Neuronal stem cell (in vitro differentiated cells): ENCODE measurements at regions not wholly inside any gene's neighbourhood (a gene's known extent, or its start where the extent isn't known, plus 50 kb on each side); places are given as distances from the start of the nearest gene placed in this dataset.

Experiments used
- DNase-seq: peaks from one replicate; pipeline ENCODE4 v3.0.0-alpha.2; 2013; ENCODE audit warnings: low spot score
- H2AFZ ChIP-seq: one replicate; pipeline ENCODE4 v1.6.1; 2013; ENCODE audit warnings: mild to moderate bottlenecking, low read length, inconsistent platforms
- H2AK5ac ChIP-seq: 2 replicates; pipeline ENCODE4 v1.6.1; 2013; ENCODE audit warnings: low read depth, mild to moderate bottlenecking, inconsistent platforms, low read length, moderate library complexity, mixed read lengths
- H2BK120ac ChIP-seq: 2 replicates; pipeline ENCODE4 v1.6.1; 2013; ENCODE audit warnings: low read depth, mild to moderate bottlenecking, inconsistent platforms, low read length, moderate library complexity, mixed read lengths
- H2BK12ac ChIP-seq: one replicate; pipeline ENCODE4 v1.6.1; 2013; ENCODE audit warnings: low read length, inconsistent platforms
- H2BK15ac ChIP-seq: 2 replicates; pipeline ENCODE4 v1.6.1; 2013; ENCODE audit warnings: mild to moderate bottlenecking, low read length, inconsistent platforms, mixed read lengths
- H2BK5ac ChIP-seq: one replicate; pipeline ENCODE4 v1.6.1; 2013; ENCODE audit warnings: inconsistent platforms, mild to moderate bottlenecking, low read length, moderate library complexity
- H3K14ac ChIP-seq: one replicate; pipeline ENCODE4 v1.6.1; 2013; ENCODE audit warnings: low read length, inconsistent platforms
- H3K18ac ChIP-seq: 2 replicates; pipeline ENCODE4 v1.6.1; 2013; ENCODE audit warnings: low read length, inconsistent platforms
- H3K23ac ChIP-seq: 2 replicates; pipeline ENCODE4 v1.6.1; 2013; ENCODE audit warnings: low read depth, mild to moderate bottlenecking, mixed read lengths, low read length, inconsistent platforms; ENCODE audit not compliant: poor library complexity
- H3K27ac ChIP-seq: replicated peaks from 3 replicates; pipeline ENCODE4 v1.5.1; 2013; ENCODE audit warnings: low read length, inconsistent platforms
- H3K27me3 ChIP-seq, 3 experiments: 2 replicates each; pipeline ENCODE4 v1.6.1; 2013; ENCODE audit warnings: low read length in 3 of 3, mild to moderate bottlenecking in 2 of 3, inconsistent platforms in 1 of 3, low read depth in 1 of 3, mixed read lengths in 1 of 3, moderate library complexity in 1 of 3; ENCODE audit not compliant: control insufficient read depth in 3 of 3, insufficient read depth in 3 of 3
- H3K36me3 ChIP-seq, 2 donors: replicated peaks in 1 of 2; 2 replicates each; pipeline ENCODE4 v1.6.1; 2013; ENCODE audit warnings: low read length in 2 of 2; ENCODE audit not compliant: control insufficient read depth in 2 of 2, insufficient read depth in 2 of 2
- H3K4ac ChIP-seq: 2 replicates; pipeline ENCODE4 v1.6.1; 2013; ENCODE audit warnings: inconsistent platforms, mild to moderate bottlenecking, low read length, moderate library complexity
- H3K4me1 ChIP-seq, 2 donors: 1 replicate in 1 of 2; 2 replicates in 1 of 2; pipeline ENCODE4 v1.6.1; 2013; ENCODE audit warnings: low read length in 2 of 2, low read depth in 1 of 2; ENCODE audit not compliant: control insufficient read depth in 2 of 2, insufficient read depth in 1 of 2
- H3K4me2 ChIP-seq: one replicate; pipeline ENCODE4 v1.6.1; 2013; ENCODE audit warnings: mild to moderate bottlenecking, low read length, inconsistent platforms; ENCODE audit not compliant: insufficient read depth, poor library complexity, severe bottlenecking
- H3K4me3 ChIP-seq, 2 donors: 2 replicates each; pipeline ENCODE4 v1.5.1; 2013; ENCODE audit warnings: low read length in 2 of 2, mild to moderate bottlenecking in 2 of 2, inconsistent platforms in 1 of 2, moderate library complexity in 1 of 2
- H3K79me1 ChIP-seq: one replicate; pipeline ENCODE4 v1.6.1; 2013; ENCODE audit warnings: low read depth, mild to moderate bottlenecking, inconsistent platforms, low read length, moderate library complexity
- H3K9ac ChIP-seq: one replicate; pipeline ENCODE4 v1.6.1; 2013; ENCODE audit warnings: mild to moderate bottlenecking, low read depth, low read length, inconsistent platforms; ENCODE audit not compliant: poor library complexity
- H3K9me3 ChIP-seq, 2 donors: replicated peaks in 1 of 2; 2 replicates each; pipeline versions ENCODE3 to v1.6.1; 2013; ENCODE audit warnings: low read length in 2 of 2, mild to moderate bottlenecking in 2 of 2, inconsistent platforms in 1 of 2, low read depth in 1 of 2, mixed read lengths in 1 of 2, moderate library complexity in 1 of 2; ENCODE audit not compliant: control insufficient read depth in 2 of 2, insufficient read depth in 1 of 2
- H4K8ac ChIP-seq: one replicate; pipeline ENCODE4 v1.6.1; 2013; ENCODE audit warnings: low read depth, mild to moderate bottlenecking, inconsistent platforms, low read length, moderate library complexity
- H4K91ac ChIP-seq: one replicate; pipeline ENCODE4 v1.6.1; 2013; ENCODE audit warnings: low read length, low read depth, mild to moderate bottlenecking, inconsistent platforms; ENCODE audit not compliant: poor library complexity
- WGBS, 2 donors: extraction: QIAGEN DNeasy Blood & Tissue Kit; methylation state at CpG; one replicate each; pipeline ENCODE4 v1.1.7; 2013; ENCODE audit warnings: missing lambda C conversion rate in 2 of 2, mixed read lengths in 1 of 2; ENCODE audit not compliant: insufficient read length in 2 of 2, insufficient replicate concordance in 1 of 2; ENCODE audit errors: extremely low coverage in 2 of 2; 5-methylcytosine and 5-hydroxymethylcytosine counted together

- Histone ChIP-seq H3K27ac (no peak overlapping the region), H2AFZ (no peak overlapping the region), H3K9ac (no peak overlapping the region), H2BK15ac (no peak overlapping the region), H4K8ac (no peak overlapping the region), H2BK5ac (no peak overlapping the region), H3K79me1 (no peaks in the 10 kb centered on the region), H3K18ac (no peak overlapping the region), H3K4me2 (no peak overlapping the region), H3K4me3 (no peak overlapping the region), H3K9me3 (peaks cover 0 to 5% of the 10 kb centered on the region in 2 donors), H3K4ac (no peak overlapping the region), H4K91ac (no peak overlapping the region), H3K4me1 (peaks cover 0 to 9% of the 10 kb centered on the region in 2 donors), H3K14ac (no peak overlapping the region), H3K27me3 (no peaks in the 10 kb centered on the region), H3K36me3 (no peaks in the 10 kb centered on the region), H3K23ac (no peak overlapping the region), H2AK5ac (no peak overlapping the region), H2BK120ac (no peak overlapping the region), H2BK12ac (no peak overlapping the region)
- no CpG with 5 or more reads among the region's 2 CpGs for WGBS, 2 donors
- no peak for DNase-seq
These were observed 97.0 kb upstream of the ANKRD55 start for GRCh38 chr5:56330167-56330566.

DNA sequence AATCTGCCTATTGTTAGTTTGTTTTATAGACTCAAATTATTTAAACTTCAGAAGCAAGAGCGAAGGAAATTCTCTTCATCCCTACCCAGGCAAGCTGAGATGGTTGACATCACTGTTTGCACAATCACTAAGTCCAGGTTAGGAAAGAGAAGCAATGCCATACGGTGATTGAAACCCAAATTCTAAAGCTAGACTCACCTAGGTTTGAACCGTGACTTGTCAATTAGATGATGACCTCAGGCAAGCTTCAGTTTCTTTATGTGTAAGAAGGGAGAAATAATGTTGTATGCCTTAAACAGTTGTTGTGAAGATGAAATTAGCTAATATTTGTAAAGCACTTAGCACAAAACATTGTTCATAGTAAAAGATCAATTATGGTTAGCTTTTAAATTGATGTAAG, 96.5 kb upstream of the ANKRD55 start:
- Histone ChIP-seq H2BK5ac (no peak overlapping the region), H3K4me2 (no peak overlapping the region), H3K9me3 (peaks cover 0 to 2% of the 10 kb centered on the region in 2 donors), H3K14ac (no peak overlapping the region), H3K4me1 (peaks cover 0 to 9% of the 10 kb centered on the region in 2 donors), H3K23ac (no peak overlapping the region), H3K79me1 (no peaks in the 10 kb centered on the region), H3K36me3 (no peaks in the 10 kb centered on the region), H4K8ac (no peak overlapping the region), H4K91ac (no peak overlapping the region), H3K9ac (no peak overlapping the region), H3K27ac (no peak overlapping the region), H2BK15ac (no peak overlapping the region), H2BK120ac (no peak overlapping the region), H2AK5ac (no peak overlapping the region), H3K4ac (no peak overlapping the region), H3K18ac (no peak overlapping the region), H3K27me3 (no peaks in the 10 kb centered on the region), H2BK12ac (no peak overlapping the region), H2AFZ (no peak overlapping the region), H3K4me3 (no peak overlapping the region)
- WGBS, 2 donors = no CpG with 5 or more reads among the region's 3 CpGs
- DNase-seq = no peak

DNA sequence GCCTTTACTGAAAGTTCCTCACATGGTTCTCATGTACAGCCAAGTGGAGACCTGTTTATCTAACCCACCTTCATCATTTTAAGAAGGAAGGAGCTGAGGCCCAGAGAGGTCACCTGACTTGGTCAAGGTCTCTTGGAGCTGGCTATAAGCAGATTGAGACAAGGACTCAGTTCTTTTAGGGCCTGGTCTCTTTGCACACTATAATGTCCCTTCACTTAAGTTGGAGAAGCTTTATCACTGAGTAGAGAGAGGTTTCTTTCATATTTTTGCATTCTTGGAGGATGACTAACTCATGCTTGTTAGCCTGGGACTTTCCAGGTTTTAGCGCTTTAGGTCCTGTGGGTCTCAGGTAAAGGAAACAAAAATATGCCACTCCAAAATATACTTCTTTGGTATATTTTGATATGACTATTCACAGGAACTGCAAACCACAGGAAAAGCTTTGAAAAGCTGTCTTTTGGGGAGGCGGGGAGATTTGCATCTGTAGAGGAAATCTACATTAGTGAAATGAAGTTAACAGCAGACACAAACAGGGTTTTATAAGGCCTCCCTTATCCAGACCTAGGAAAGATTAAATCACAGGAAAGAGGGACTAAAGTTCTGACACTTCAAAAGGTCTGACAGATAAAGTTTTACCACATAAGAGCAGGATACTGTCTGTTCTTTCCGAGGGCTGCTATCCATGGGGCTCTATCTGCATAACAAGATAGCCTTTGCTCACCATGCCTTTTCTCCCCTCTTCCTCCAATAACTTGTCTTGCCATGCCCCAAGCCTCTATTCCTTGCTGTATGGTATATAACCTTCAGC, 95.8 kb upstream of the ANKRD55 start:
- H3K4me1 ChIP-seq = peaks cover 0 to 9% of the 10 kb centered on the region in 2 donors
- H3K23ac ChIP-seq = no peak overlapping the region
- no peak overlapping the region for H3K27ac ChIP-seq
- peaks cover 0 to 2% of the 10 kb centered on the region in 2 donors for H3K9me3 ChIP-seq
- H3K18ac ChIP-seq = no peak overlapping the region
- H2AFZ ChIP-seq = no peak overlapping the region
- no CpG with 5 or more reads among the region's 3 CpGs for WGBS, 2 donors
- no peak overlapping the region for H3K4ac ChIP-seq
- H2BK15ac ChIP-seq = no peak overlapping the region
- H3K14ac ChIP-seq = no peak overlapping the region
- no peak overlapping the region for H2AK5ac ChIP-seq
- no peak overlapping the region for H3K4me3 ChIP-seq
- H3K27me3 ChIP-seq = no peaks in the 10 kb centered on the region
- no peaks in the 10 kb centered on the region for H3K79me1 ChIP-seq
- H3K4me2 ChIP-seq = no peak overlapping the region
- no peak overlapping the region for H2BK12ac ChIP-seq
- no peaks in the 10 kb centered on the region for H3K36me3 ChIP-seq
- H2BK5ac ChIP-seq = no peak overlapping the region
- H4K91ac ChIP-seq = no peak overlapping the region
- H4K8ac ChIP-seq = no peak overlapping the region
- no peak for DNase-seq
- no peak overlapping the region for H3K9ac ChIP-seq
- H2BK120ac ChIP-seq = no peak overlapping the region

- H3K14ac ChIP-seq = no peak overlapping the region
- H3K27ac ChIP-seq = no peak overlapping the region
These were observed 94.7 kb upstream of the ANKRD55 start for GRCh38 chr5:56327809-56328208.

More at GRCh38 chr5:56327809-56328208, 94.7 kb upstream of the ANKRD55 start:
- H3K79me1 ChIP-seq = no peaks in the 10 kb centered on the region
- peaks cover 0 to 2% of the 10 kb centered on the region in 2 donors for H3K9me3 ChIP-seq
- no peak overlapping the region for H3K4me3 ChIP-seq
- no peak overlapping the region for H4K91ac ChIP-seq
- H3K23ac ChIP-seq = no peak overlapping the region
- H2AK5ac ChIP-seq = no peak overlapping the region
- no peak overlapping the region for H2BK5ac ChIP-seq
- H3K9ac ChIP-seq = no peak overlapping the region
- peaks cover 0 to 9% of the 10 kb centered on the region in 2 donors for H3K4me1 ChIP-seq
- H3K4ac ChIP-seq = no peak overlapping the region
- no CpG with 5 or more reads among the region's 6 CpGs for WGBS, 2 donors
- H3K4me2 ChIP-seq = no peak overlapping the region
- H3K18ac ChIP-seq = no peak overlapping the region
- H2BK15ac ChIP-seq = no peak overlapping the region
- DNase-seq = no peak
- no peak overlapping the region for H2BK12ac ChIP-seq
- H4K8ac ChIP-seq = no peak overlapping the region
- H2AFZ ChIP-seq = no peak overlapping the region
- no peaks in the 10 kb centered on the region for H3K36me3 ChIP-seq
- no peaks in the 10 kb centered on the region for H3K27me3 ChIP-seq
- H2BK120ac ChIP-seq = no peak overlapping the region
